GM12891 (cell line): ENCODE measurements at regions not wholly inside any gene's neighbourhood (a gene's known extent, or its start where the extent isn't known, plus 50 kb on each side); places are given as distances from the start of the nearest gene placed in this dataset.

ENCODE experiments used
- DNase-seq: peaks from one replicate; pipeline ENCODE4 v3.0.0; 2011; ENCODE audit warnings: low spot score; ENCODE audit not compliant: insufficient read length
- FAIRE-seq: peaks from 2 replicates; lab custom pipeline; 2011; peaks lifted over from hg19 to GRCh38; lab: Jason Lieb, UNC
- PAX5 ChIP-seq: IDR thresholded peaks from 2 replicates; pipeline ENCODE4 v1.6.1; 2011; ENCODE audit warnings: low read length, moderate library complexity, mild to moderate bottlenecking; ENCODE audit not compliant: insufficient read depth, severe bottlenecking
- POLR2A ChIP-seq: IDR thresholded peaks from 2 replicates; pipeline ENCODE4 v1.6.1; 2011; ENCODE audit warnings: low read depth, low read length, control low read depth
- POLR2AphosphoS5 ChIP-seq: IDR thresholded peaks from 2 replicates; pipeline ENCODE4 v1.6.1; 2011; ENCODE audit warnings: low read depth, low read length, control low read depth
- POU2F2 ChIP-seq: IDR thresholded peaks from 2 replicates; pipeline ENCODE4 v1.6.1; 2011; ENCODE audit warnings: low read depth, mild to moderate bottlenecking, control low read depth, low read length, moderate library complexity
- SPI1 ChIP-seq: IDR thresholded peaks from 2 replicates; pipeline ENCODE4 v1.6.1; 2011; ENCODE audit warnings: low read depth, low read length, control low read depth
- TAF1 ChIP-seq: IDR thresholded peaks from 2 replicates; pipeline ENCODE4 v1.6.1; 2011; ENCODE audit warnings: low read depth, low read length, control low read depth

DNA sequence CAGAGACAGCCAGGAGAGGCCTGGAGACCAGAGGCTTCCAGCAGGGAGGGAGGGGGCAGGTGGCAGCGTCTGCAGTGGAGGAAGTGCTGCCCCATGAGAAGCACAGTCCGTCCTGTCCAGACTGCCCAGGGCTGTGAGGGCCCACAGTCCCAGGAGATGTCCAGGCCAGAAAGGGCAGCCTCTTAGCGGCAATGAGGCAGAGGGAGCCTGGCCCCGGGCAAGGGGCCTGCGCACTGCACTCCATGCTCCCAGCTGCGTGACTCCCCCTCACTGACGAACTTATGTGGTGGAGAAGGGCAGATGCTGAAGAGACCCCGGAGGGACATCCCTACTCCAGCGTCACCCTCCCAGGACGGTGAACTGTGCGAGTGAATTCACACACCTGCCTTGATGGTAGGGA lies 115.3 kb downstream of the SOX1 start:
- DNase-seq (no peak), FAIRE-seq (no peak)
- TF ChIP-seq POLR2AphosphoS5 (no peak), PAX5 (no peak), POU2F2 (no peak), POLR2A (no peak), TAF1 (no peak), SPI1 (no peak)

- FAIRE-seq (no peak), DNase-seq (no peak)
- no peak for TF ChIP-seq PAX5
- no peak for TF ChIP-seq SPI1
- no peak for TF ChIP-seq POLR2AphosphoS5
- TF ChIP-seq POU2F2: no peak
- TF ChIP-seq POLR2A: no peak
- TF ChIP-seq TAF1: no peak
Observed at GRCh38 chr13:112182846-112183531, 116.0 kb downstream of the SOX1 start.

DNA sequence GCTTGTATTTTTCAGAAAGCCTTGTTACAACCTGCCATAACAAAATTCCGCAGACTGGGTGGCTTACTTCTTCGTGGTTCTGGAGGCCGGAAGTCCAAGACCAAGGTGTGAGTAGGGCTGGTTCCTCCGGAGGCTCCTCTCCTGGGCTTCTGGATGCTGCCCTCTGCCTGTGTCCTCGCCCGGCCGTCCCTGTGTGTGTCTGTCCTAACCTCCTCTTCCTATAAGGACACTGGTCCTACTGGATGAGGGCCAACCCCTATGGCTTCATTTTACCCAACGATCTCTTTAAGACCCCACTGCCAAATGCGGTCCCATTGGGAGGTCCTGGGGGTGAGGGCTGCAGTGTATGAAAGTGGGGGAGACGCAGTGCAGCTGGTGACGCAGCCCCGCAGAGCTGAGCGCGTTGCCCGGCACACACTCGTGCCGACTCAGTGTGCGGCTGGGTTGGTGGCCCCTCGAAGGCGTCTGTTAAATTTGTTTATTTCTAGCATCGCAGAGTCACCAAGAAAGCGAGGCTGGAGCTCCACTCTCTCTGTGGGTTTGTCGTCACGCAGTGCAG lies 116.7 kb downstream of the SOX1 start:
- FAIRE-seq: no peak
- TF ChIP-seq PAX5 (no peak), TAF1 (no peak), POLR2AphosphoS5 (no peak), POLR2A (no peak)
- no peak for DNase-seq

GRCh38 chr13:112184261-112184660 lies 117.3 kb downstream of the SOX1 start:
- TF ChIP-seq SPI1 (no peak), POLR2A (no peak), POU2F2 (no peak), PAX5 (no peak), TAF1 (no peak), POLR2AphosphoS5 (no peak)
- FAIRE-seq (no peak), DNase-seq (no peak)

- FAIRE-seq (no peak), DNase-seq (no peak)
- TF ChIP-seq POLR2AphosphoS5 (no peak), TAF1 (no peak), POLR2A (no peak), SPI1 (no peak), PAX5 (no peak), POU2F2 (no peak)
Observed at GRCh38 chr13:112184851-112185371, 118.0 kb downstream of the SOX1 start.

GRCh38 chr13:112185466-112185865 lies 118.5 kb downstream of the SOX1 start:
- no peak for TF ChIP-seq POLR2A
- TF ChIP-seq POLR2AphosphoS5: no peak
- no peak for TF ChIP-seq TAF1
- TF ChIP-seq POU2F2: no peak
- TF ChIP-seq SPI1: no peak
- TF ChIP-seq PAX5: no peak
- no peak for DNase-seq
- no peak for FAIRE-seq

DNA sequence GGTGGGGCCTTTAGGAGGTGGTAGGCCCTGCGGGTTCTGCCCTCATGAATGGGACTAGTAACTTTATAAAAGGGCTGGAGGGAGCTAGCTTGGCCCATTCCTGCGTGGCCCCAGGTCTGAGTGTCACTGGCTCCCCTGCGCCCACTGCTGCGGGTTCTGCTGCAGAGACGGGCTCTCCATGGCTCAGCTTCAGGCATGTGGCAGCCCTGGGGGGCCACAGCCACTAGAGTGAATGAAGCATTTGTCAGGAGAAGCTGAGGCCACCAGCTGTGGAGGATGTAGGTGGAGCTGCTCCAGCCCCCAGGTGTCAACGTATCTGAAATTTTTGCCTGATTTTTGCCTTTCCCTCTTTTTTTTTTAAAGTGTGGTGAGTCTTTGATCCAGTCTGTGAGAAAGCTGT lies 119.1 kb downstream of the SOX1 start:
- TF ChIP-seq PAX5 (no peak), SPI1 (no peak), POU2F2 (no peak), POLR2A (no peak), POLR2AphosphoS5 (no peak), TAF1 (no peak)
- DNase-seq (no peak), FAIRE-seq (no peak)

DNA sequence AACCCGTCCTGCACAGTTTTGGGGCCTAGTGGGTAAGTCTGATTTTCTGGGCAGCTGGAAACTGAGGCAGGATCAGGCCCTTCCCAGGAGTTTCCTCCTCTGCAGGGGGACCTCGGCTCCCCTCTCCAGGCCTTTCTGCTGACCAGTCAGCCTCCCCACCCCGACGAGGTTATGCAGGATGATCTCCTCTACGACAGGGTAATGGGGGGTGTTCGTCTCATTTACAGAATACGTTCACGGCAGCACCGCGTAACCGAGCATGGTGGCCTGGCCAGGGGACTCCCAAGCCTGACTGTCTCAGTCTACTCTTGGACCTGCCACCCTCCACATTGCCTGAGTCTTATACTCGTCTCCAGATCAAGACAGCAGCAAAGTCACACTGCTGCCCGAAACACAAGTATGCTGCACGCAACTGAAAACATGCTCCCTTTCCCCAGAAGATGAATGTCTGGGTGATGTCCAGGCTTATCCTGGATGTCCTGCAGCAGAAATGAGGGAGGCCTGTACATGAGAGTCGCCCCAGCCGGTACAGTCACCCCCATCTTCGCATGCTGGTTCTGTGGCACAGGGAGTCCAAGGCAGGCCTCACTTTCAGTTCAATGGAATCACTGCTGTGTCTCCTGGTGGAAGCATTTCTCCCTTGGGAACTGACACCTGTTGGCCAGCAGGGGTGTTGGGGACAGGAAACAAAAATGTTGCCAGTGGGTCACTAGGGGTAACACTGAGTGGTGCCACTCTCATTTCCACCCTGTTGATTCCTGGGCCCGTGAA lies 120.8 kb downstream of the SOX1 start:
- FAIRE-seq (no peak), DNase-seq (no peak)
- TF ChIP-seq TAF1 (no peak), SPI1 (no peak), POLR2AphosphoS5 (no peak), POLR2A (no peak), PAX5 (no peak), POU2F2 (no peak)

- no peak for TF ChIP-seq SPI1
- TF ChIP-seq POU2F2: no peak
- TF ChIP-seq POLR2AphosphoS5: no peak
- no peak for TF ChIP-seq TAF1
- TF ChIP-seq PAX5: no peak
- TF ChIP-seq POLR2A: no peak
- no peak for FAIRE-seq
- DNase-seq: no peak
Observed at GRCh38 chr13:112188298-112188610, 121.3 kb downstream of the SOX1 start.
